Left ventricle myocardium superior (tissue), 1 donor: ENCODE measurements at regions not wholly inside any gene's neighbourhood (a gene's known extent, or its start where the extent isn't known, plus 50 kb on each side); places are given as distances from the start of the nearest gene placed in this dataset.
A peak's percentile ranks its signal among the peaks of the same experiment; 100 is the strongest.

Experiments used
- ATAC-seq: fragments of 200-7000 bp; cut with Tn5 transposase; one replicate; pipeline ENCODE4 v1.9.1; 2020; ENCODE audit warnings: mild to moderate bottlenecking, moderate library complexity
- DNase-seq: peaks from one replicate; pipeline ENCODE4 v3.0.0-alpha.2; 2020
- intact Hi-C: fragments of 100-400 bp; cut with micrococcal nuclease; formaldehyde crosslinking; loops from one replicate; pipeline ENCODE4 v1.11.0; 2022
- donor health status: DM: no; HTN: yes; CAD: no; lungs with severe emphysema.

GRCh38 chr3:24628523-24629258 lies 134.0 kb upstream of the THRB start:
- intact Hi-C loops: no loop called here
- DNase-seq (no peak), ATAC-seq (no peak)

- intact Hi-C loops: no loop called here
- DNase-seq (no peak), ATAC-seq (no peak)
These were observed 136.8 kb upstream of the THRB start for GRCh38 chr3:24631481-24631880.

GRCh38 chr3:24639061-24639460 lies 144.4 kb upstream of the THRB start:
- no peak for DNase-seq
- no peak for ATAC-seq

GRCh38 chr3:24639481-24640329 lies 145.1 kb upstream of the THRB start:
- intact Hi-C loops: no loop called here
- no peak for DNase-seq
- no peak for ATAC-seq

More at GRCh38 chr3:24639061-24639460, 144.4 kb upstream of the THRB start:
- intact Hi-C loops: no loop called here

GRCh38 chr3:24640330-24640877 lies 145.8 kb upstream of the THRB start:
- ATAC-seq (peak; percentile 74), DNase-seq (no peak)
- intact Hi-C loops: no loop called here

- DNase-seq (no peak), ATAC-seq (no peak)
- intact Hi-C loops: no loop called here
These were observed 147.0 kb upstream of the THRB start for GRCh38 chr3:24641628-24642027.

GRCh38 chr3:24645047-24645446 lies 150.4 kb upstream of the THRB start:
- DNase-seq (no peak), ATAC-seq (no peak)
- intact Hi-C loops: no loop called here

- intact Hi-C loops: no loop called here
- ATAC-seq (no peak), DNase-seq (no peak)
These were observed 152.1 kb upstream of the THRB start for GRCh38 chr3:24646790-24647189.

- ATAC-seq (no peak), DNase-seq (no peak)
- intact Hi-C loops: no loop called here
These were observed 153.4 kb upstream of the THRB start for GRCh38 chr3:24648063-24648462.

GRCh38 chr3:24650839-24651238 lies 156.2 kb upstream of the THRB start:
- ATAC-seq (no peak), DNase-seq (no peak)
- intact Hi-C loops: no loop called here

- no peak for DNase-seq
- intact Hi-C loops: no loop called here
- no peak for ATAC-seq
These were observed 163.3 kb upstream of the THRB start for GRCh38 chr3:24657870-24658510.

GRCh38 chr3:24661175-24661584 lies 166.5 kb upstream of the THRB start:
- intact Hi-C loops: no loop called here
- DNase-seq (no peak), ATAC-seq (no peak)

- DNase-seq (no peak), ATAC-seq (no peak)
- intact Hi-C loops: no loop called here
These were observed 168.0 kb upstream of the THRB start for GRCh38 chr3:24662449-24663345.

- intact Hi-C loops: no loop called here
- ATAC-seq: no peak
- DNase-seq: no peak
These were observed 168.8 kb upstream of the THRB start for GRCh38 chr3:24663406-24663805.

GRCh38 chr3:24668039-24668438 lies 173.4 kb upstream of the THRB start:
- intact Hi-C loops: no loop called here
- DNase-seq (no peak), ATAC-seq (no peak)

GRCh38 chr3:24670871-24671270 lies 176.2 kb upstream of the THRB start:
- intact Hi-C loops: no loop called here
- no peak for DNase-seq
- ATAC-seq: no peak

- intact Hi-C loops: no loop called here
- DNase-seq (no peak), ATAC-seq (no peak)
These were observed 178.9 kb upstream of the THRB start for GRCh38 chr3:24673596-24673995.

GRCh38 chr3:24674261-24674660 lies 179.6 kb upstream of the THRB start:
- ATAC-seq: no peak
- DNase-seq: no peak
- intact Hi-C loops: no loop called here

GRCh38 chr3:24678021-24678420 lies 183.4 kb upstream of the THRB start:
- DNase-seq: no peak
- no peak for ATAC-seq
- intact Hi-C loops: no loop called here
